ENCODE measurements at regions not wholly inside any gene's neighbourhood (a gene's known extent, or its start where the extent isn't known, plus 50 kb on each side); places are given as distances from the start of the nearest gene placed in this dataset.

GRCh38 chr1:242712248-242712647 lies 187.8 kb upstream of the PLD5 start:
- Histone ChIP-seq H3K9ac (ENCODE audit: insufficient read depth, low read depth, low read length) (no peak overlapping the region), H3K79me2 (ENCODE audit: insufficient read depth, low read length) (no peaks in the 10 kb centered on the region), H3K4me1 (ENCODE audit: insufficient read depth, low read length) (no peaks in the 10 kb centered on the region), H3K4me2 (ENCODE audit: low read depth, low read length) (no peak overlapping the region), H4K20me1 (ENCODE audit: insufficient read depth, low read length) (no peaks in the 10 kb centered on the region), H3K27me3 (ENCODE audit: control insufficient read depth in 1 of 2, insufficient read depth in 2 of 2, low read length in 2 of 2) (no peaks in the 10 kb centered on the region; a peak in 1 of 5 replicates), H3K4me3 (replicated peaks in 1 of 3; ENCODE audit: insufficient read depth in 1 of 3, low read depth in 2 of 3, low read length in 3 of 3) (no peak overlapping the region), H3K9me3 (ENCODE audit: low read length) (no peaks in the 10 kb centered on the region), H2AFZ (ENCODE audit: low read length) (no peak overlapping the region), H3K36me3 (replicated peaks in 1 of 2; ENCODE audit: control insufficient read depth in 1 of 2, insufficient read depth in 2 of 2, low read length in 2 of 2) (no peaks in the 10 kb centered on the region), H3K27ac (ENCODE audit: extremely low read length, insufficient read depth, low read length) (no peak overlapping the region)
- TF ChIP-seq IRX3 (CRISPR knock-in tag; IDR thresholded peaks at IDR 0.05; ENCODE audit: borderline replicate concordance, low read depth), result no peak
- no peak for TF ChIP-seq ZUFSP (CRISPR knock-in tag; IDR thresholded peaks at IDR 0.05; ENCODE audit: borderline replicate concordance)
- TF ChIP-seq ZBTB42 (CRISPR knock-in tag; IDR thresholded peaks at IDR 0.05), result no peak
- TF ChIP-seq THAP7 (CRISPR knock-in tag; IDR thresholded peaks at IDR 0.05), result no peak
- TF ChIP-seq ZNF704 (CRISPR knock-in tag; IDR thresholded peaks at IDR 0.05; ENCODE audit: borderline replicate concordance), result no peak
- TF ChIP-seq CREBL2 (CRISPR knock-in tag; IDR thresholded peaks at IDR 0.05; ENCODE audit: borderline replicate concordance), result no peak
- TF ChIP-seq CREB1 (IDR thresholded peaks at IDR 0.05), result peak; percentile 90
- TF ChIP-seq CREB1 (CRISPR knock-in tag; IDR thresholded peaks at IDR 0.05), result no peak
- TF ChIP-seq ATF7 (IDR thresholded peaks at IDR 0.05), result peak; percentile 98
- no peak for TF ChIP-seq ATF7 (CRISPR knock-in tag; IDR thresholded peaks at IDR 0.05)
- no peak for ATAC-seq
- in situ Hi-C loops (cut with HindIII; ENCODE audit: extremely low pct_ligation_motif_present, low pct_unique_long_range_greater_than_20kb), result no loop called here
- ChIA-PET CTCF (ENCODE audit: low intra/inter-chr PET ratio, low total read pairs) (no interaction called here), POLR2A (no interaction called here)
- no peak for FAIRE-seq
- 0% methylated on average over 4 of the region's 4 CpGs for WGBS (ENCODE audit: low lambda C conversion rate)
- no peak for DNase-seq (ENCODE audit: low spot score)
- BruUV-seq (replicated peaks), result no TSS peak
- intact Hi-C loops (cut with micrococcal nuclease; ENCODE audit: unreplicated experiment), result no loop called here
